GM12874 (cell line): ENCODE measurements at regions not wholly inside any gene's neighbourhood (a gene's known extent, or its start where the extent isn't known, plus 50 kb on each side); places are given as distances from the start of the nearest gene placed in this dataset.
A peak's percentile ranks its signal among the peaks of the same experiment; 100 is the strongest.

ENCODE experiments used
- TF ChIP-seq, protein P1 (sequence below): IDR thresholded peaks from 2 replicates; pipeline ENCODE4 v1.5.1; 2011; ENCODE audit warnings: low read depth, mild to moderate bottlenecking, control low read depth, low read length, moderate library complexity; ENCODE audit not compliant: insufficient read depth

DNA sequence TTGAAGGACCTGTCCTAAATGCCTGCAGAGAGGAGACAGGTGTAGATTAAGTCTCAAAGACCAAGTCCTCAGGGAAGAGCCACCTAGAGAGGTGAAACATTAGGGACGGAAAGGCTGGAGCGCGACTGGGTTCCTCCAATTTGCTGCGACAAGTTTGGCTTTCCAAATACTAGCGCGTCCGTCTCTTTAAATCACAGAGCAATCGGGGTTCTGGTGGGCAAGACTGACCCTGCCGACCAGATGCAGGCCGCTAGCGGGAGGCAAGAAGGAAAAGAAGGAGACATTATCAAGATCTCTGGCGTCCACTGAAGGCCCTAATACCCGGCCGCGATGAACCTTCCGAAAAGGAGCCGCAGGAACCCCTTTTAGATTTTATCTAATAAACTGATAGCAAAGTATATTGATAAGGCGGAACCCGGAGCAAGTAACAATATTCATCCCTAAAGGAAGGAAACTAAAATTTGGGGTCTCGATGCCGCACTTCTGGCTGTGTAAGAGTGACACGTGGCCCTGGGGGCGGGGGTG lies 128.2 kb upstream of the C11orf58 start:
- TF ChIP-seq, protein P1, sequence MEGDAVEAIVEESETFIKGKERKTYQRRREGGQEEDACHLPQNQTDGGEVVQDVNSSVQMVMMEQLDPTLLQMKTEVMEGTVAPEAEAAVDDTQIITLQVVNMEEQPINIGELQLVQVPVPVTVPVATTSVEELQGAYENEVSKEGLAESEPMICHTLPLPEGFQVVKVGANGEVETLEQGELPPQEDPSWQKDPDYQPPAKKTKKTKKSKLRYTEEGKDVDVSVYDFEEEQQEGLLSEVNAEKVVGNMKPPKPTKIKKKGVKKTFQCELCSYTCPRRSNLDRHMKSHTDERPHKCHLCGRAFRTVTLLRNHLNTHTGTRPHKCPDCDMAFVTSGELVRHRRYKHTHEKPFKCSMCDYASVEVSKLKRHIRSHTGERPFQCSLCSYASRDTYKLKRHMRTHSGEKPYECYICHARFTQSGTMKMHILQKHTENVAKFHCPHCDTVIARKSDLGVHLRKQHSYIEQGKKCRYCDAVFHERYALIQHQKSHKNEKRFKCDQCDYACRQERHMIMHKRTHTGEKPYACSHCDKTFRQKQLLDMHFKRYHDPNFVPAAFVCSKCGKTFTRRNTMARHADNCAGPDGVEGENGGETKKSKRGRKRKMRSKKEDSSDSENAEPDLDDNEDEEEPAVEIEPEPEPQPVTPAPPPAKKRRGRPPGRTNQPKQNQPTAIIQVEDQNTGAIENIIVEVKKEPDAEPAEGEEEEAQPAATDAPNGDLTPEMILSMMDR, result no peak

- TF ChIP-seq, protein P1, result no peak
Observed at GRCh38 chr11:16609769-16610168, 128.7 kb upstream of the C11orf58 start.

GRCh38 chr11:16607675-16608644 lies 130.5 kb upstream of the C11orf58 start:
- TF ChIP-seq, protein P1, result no peak

- TF ChIP-seq, protein P1, result no peak
Observed at GRCh38 chr11:16606784-16607674, 131.4 kb upstream of the C11orf58 start.

- TF ChIP-seq, protein P1, result peak; percentile 85
Observed at GRCh38 chr11:16605894-16606783, 132.3 kb upstream of the C11orf58 start.

DNA sequence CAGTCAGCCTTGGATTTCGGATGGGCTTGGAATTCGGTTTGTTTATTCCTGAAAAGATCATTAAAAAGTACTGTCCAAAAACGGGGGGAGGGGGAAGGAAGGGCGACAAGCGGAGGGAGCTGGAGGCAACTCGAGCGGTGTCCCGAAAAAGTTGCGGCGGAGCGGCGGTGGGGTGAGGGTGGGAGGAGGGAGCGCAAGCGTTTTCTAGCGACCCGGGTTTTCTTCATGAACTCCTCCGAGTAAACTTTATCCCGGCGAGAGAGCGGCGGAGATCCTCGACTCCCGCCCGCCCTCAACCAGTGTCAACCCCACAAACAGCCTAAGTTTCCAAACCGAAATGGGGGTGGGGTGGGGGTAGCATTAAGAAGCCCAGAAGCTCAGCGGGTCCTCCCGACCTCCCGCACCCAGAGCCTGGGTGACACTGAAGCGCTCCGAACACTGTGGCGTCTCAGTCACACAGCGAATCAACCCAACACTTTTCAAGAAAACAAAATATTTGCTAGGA lies 133.0 kb upstream of the C11orf58 start:
- TF ChIP-seq, protein P1, result no peak
